Tongue (tissue), 1 donor: ENCODE measurements at regions not wholly inside any gene's neighbourhood (a gene's known extent, or its start where the extent isn't known, plus 50 kb on each side); places are given as distances from the start of the nearest gene placed in this dataset.
"Not testable (repeated sequence)": the region's sequence is repeated elsewhere in the genome, so short reads cannot be mapped to it uniquely, and the experiment has no call there.

Experiments
- DNase-seq: peaks from one replicate; pipeline ENCODE4 v3.0.0-alpha.2; 2015

- peak; percentile 64 for DNase-seq
Measured at GRCh38 chr4:128565565-128566186, 243.8 kb upstream of the JADE1 start.

DNA sequence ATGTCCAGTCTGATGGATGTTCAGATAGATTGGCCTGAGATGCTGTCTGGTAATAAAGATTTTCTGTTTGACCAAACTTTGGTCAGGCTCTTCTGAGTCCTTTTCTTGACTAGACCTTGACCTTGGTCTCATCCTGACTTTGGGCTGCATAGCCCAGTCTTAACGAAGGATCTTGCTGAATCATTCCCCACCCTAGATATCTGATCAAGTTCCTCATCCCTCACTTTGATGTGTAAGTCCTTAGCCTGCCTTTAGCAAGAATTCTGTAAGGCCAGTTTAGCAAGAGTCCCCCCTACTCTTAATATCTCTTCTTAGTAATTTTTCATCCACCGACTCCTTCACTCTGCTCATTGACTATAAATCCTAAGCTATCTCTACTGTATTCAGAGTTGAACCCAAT lies 244.4 kb upstream of the JADE1 start:
- DNase-seq: no peak

GRCh38 chr4:128564081-128564630 lies 245.3 kb upstream of the JADE1 start:
- no peak for DNase-seq

DNA sequence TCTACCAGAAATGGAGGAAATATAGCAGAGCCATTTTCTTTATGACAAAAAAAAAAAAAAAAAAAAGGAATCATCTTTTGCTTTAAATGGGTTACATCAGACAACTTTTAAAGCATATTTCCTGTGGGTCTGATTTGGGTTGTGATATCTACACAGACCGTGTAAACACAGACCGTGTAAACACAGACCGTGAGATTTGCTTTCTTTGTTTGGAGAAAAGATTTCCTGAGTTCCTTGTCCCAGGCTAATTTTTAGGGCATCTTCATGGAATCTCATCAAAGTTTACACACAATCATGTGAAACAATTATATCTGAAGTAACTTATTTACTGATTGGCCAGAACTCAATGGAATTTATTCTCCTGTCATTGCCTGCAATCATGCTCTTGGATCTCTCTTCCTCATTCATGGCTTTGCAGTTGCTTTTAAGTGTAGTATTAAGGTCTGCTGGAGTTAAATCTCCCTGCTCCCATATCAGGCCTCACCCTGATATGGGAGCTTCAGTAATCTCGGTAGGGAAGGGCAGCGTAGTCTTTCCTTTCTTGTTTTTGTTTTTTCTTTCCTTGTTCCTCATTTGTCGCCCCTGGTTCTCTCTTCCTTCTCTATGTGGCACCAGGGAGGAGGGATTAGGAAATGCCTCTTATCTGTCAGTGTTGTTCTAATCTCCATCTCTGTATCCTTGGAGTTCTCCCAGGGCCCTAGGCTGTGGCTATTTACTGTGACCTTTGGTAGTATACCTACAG lies 248.6 kb upstream of the JADE1 start:
- no peak for DNase-seq

GRCh38 chr4:128558896-128559679 lies 250.4 kb upstream of the JADE1 start:
- DNase-seq: peak; percentile 85

DNA sequence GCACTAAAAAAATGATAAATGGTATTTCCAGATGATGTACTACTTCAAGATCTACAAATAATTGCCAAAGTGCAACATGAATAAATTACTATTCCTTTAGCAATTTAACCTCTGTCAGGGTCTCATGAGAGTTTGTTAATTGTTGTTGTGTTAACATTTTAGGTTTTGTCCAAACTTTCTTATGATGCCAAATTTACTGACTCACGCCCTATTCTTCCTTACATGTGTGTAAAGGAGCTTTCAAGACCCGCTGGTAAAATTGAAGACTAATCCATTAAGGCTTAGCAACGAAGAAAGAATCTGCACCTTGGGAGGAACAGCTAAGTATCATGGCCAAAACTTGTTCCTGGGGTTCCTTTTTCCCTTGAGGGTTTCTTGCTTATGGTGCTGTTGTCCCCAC lies 252.7 kb upstream of the JADE1 start:
- no peak for DNase-seq

DNA sequence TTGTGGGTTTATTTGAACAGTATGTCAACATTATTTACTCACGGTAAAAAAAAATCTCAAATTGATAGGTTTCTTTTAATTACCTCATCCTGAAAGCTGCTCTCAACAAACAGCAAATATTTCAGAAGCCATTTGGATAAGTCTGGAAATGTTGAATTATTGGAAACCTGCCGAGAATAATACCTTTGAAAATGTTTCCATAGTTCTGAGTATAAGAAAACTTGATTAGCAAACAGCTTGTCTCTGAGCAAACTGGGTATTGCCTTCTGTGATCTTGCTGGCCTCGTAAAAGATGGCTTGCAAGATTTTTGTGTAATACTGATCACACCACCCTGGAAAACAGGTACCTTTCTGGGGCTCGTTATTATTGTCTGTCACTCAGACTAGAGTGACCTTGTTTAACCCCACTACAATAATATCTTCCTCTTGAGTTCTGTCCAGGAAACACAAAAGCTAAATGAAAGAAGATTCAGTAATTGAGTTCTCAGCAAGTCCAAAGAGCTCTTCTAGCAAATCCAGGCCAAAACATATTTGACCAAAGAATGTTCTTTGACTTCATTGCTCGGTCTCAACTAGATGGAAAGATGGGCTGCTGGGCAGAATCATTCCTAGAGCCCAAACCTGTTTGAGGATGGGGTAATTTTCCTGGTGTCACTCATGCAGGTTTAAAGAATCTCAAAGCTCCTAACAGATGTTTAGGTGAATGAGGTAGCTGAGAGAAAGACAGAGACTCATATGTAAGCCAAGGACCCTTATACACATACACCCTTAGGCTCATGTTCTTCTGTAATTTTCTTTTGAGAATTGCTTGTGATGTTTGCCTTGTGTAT lies 255.6 kb upstream of the JADE1 start:
- DNase-seq: peak; percentile 46

- DNase-seq: no peak
Measured at GRCh38 chr4:128552586-128552907, 257.0 kb upstream of the JADE1 start.

DNA sequence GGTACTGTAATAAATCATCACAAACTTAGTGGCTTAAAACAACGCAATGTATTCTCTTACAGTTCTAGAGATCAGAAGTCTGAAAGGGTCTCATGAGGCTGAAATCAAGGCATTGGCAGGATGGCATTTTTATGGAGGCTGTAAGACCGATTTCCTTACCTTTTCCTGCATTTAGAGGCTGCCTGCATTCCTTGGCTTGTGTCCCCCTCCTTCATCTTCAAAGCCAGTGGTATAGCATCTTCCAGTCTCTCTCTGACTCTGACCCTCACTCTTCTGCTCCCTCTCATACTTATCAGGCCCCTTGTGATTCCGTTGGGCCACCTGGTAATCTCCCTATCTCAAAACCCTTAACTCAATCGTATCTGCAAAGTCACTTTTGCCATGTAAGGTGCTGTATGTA lies 258.2 kb upstream of the JADE1 start:
- DNase-seq: no peak

GRCh38 chr4:128550060-128550459 lies 259.4 kb upstream of the JADE1 start:
- no peak for DNase-seq

- no peak for DNase-seq
Measured at GRCh38 chr4:128549636-128550035, 259.9 kb upstream of the JADE1 start.

GRCh38 chr4:128548381-128548780 lies 260.8 kb upstream of the PGRMC2 start:
- DNase-seq: no peak

GRCh38 chr4:128544272-128544671 lies 256.7 kb upstream of the PGRMC2 start:
- no peak for DNase-seq

- DNase-seq: no peak
Measured at GRCh38 chr4:128543696-128544095, 256.1 kb upstream of the PGRMC2 start.

DNA sequence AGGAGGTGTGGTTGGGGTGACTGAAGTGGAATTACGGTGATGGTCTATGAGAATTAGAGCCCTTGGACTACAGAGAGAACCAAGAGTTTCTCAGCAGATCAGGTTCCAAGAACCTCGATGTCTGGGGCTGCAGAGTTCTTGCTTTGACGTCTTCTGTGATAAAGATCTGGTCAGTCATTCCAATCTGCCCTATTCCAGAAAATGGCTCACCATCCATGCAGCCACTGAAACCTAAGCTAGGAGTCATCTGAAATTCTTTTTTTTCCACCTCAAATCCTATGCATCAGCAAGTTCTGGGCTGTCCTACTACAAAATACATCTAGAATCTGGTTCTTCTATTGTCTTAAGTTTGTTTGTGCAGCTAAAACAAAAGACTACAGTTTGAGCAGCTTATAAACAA lies 254.4 kb upstream of the PGRMC2 start:
- DNase-seq: no peak

GRCh38 chr4:128540122-128540521 lies 252.5 kb upstream of the PGRMC2 start:
- DNase-seq: no peak

DNA sequence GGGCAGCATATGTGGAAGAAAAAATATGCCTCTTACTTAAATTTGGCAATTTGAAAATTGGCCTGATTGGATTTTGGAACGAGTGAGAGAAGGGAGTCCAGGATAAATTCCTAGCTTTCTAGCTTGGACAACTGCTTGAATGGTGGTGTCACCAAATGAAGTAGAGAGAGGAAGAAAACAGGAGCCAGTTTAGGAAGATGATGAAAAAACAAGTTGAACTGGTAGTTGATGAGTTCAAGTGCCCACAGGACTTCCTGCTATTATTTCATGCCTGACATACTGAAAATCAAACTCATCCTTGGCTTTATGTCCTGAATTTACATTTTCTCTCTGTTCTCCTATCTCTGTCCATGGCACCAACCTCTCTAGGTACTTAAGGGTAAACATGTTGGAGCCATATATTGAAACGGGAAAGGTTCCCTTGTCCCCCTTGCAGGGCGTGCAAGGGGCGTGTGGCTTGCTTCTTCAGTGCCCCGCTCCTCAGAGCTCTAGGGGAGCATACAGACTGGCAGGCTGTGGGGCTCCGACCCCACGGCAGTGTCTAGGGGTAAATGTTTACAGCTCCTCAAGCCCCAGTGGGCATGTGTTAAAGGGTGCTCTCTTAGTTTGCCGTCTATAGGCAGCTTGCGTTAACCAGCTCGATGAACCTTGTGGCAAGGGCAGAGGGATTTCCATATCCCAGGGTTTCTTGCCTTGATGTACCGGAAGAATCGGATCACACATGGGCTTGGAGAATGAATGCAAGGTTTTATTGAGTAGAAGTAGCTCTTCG lies 250.7 kb upstream of the PGRMC2 start:
- no peak for DNase-seq

DNA sequence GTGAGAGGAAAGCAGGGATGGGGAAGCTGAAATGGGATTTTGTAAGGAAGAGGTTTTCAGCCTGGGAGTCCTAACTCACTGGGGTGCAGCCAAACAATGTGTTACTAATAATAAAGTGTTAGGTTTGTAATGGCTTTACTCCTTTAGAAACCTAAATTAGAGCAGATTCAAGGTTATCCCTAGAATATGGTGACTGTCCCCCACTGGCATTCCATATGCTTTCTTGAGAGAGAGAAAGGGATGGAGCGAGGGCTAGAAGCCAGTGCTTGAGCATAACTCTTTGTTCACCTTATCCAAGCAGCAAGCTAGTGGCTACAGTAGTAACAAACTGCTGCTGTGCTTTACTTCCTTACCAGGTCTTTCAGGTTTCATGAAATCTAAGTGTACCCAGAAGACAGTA lies 249.1 kb upstream of the PGRMC2 start:
- DNase-seq: no peak

- not testable (repeated sequence) for DNase-seq
Measured at GRCh38 chr4:128535510-128535909, 247.9 kb upstream of the PGRMC2 start.

DNA sequence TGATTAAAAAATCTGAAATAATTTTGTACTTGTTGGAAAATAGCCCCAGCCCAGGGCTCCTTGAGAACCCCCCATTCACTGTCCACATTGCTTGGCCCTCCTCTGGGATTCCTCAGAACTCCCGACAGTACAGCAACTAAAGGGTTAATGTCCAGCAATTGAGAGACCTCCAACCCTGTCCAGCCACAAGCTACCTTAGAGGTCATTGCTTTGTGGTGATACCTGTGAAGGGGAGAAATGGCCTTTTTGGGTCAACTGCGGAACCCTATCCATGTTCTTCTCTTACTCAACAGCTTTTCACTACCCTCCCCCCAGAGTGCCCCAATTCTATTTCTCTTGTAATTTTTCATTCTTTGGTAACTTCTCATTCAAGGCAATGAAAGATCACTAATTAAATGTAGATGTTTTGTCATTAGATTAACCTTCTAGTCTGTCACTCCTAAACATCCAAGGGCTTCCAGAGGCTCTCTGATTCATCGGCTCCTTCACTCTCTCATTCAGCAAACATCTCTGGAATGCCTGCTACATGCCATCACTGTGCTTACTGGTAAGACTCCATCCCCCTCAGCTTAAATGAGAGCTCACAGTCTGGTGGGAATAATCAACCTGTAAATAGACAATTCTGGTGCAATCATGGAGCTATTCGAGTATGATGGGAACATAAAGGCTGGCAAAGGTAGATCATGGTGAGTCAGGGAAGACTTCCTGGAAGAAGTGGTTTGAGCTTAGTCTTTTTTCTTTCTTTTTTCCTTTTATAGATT lies 241.4 kb upstream of the PGRMC2 start:
- DNase-seq: peak; percentile 66
